CD14-positive monocyte (primary cell): ENCODE measurements at regions not wholly inside any gene's neighbourhood (a gene's known extent, or its start where the extent isn't known, plus 50 kb on each side); places are given as distances from the start of the nearest gene placed in this dataset.

ENCODE experiments used
- DNase-seq, 3 donors: peaks; one replicate each; pipeline ENCODE4 v3.0.0-alpha.2; 2011 to 2022
- H2AFZ ChIP-seq: 2 replicates; pipeline ENCODE4 v1.6.0; 2012; ENCODE audit warnings: mild to moderate bottlenecking, low read depth, low read length, inconsistent platforms; ENCODE audit not compliant: insufficient read depth, poor library complexity, severe bottlenecking
- H3K27ac ChIP-seq, 2 donors: 1 replicate in 1 of 2; 2 replicates in 1 of 2; pipeline ENCODE4 v1.5.1; 2012 to 2013; ENCODE audit warnings: low read length in 2 of 2, control low read depth in 1 of 2, inconsistent platforms in 1 of 2, low read depth in 1 of 2, mild to moderate bottlenecking in 1 of 2
- H3K27me3 ChIP-seq, 2 donors: one replicate each; pipeline versions ENCODE4 v1.6.0 to v1.6.1; 2011 to 2013; ENCODE audit warnings: low read length in 2 of 2; ENCODE audit not compliant: control insufficient read depth in 2 of 2, insufficient read depth in 2 of 2
- H3K36me3 ChIP-seq, 2 donors: replicated peaks in 1 of 2; 1 replicate in 1 of 2; 2 replicates in 1 of 2; pipeline versions ENCODE4 v1.5.1 to v1.6.1; 2012 to 2013; ENCODE audit warnings: low read length in 2 of 2, control low read depth in 1 of 2, inconsistent platforms in 1 of 2, mild to moderate bottlenecking in 1 of 2; ENCODE audit not compliant: insufficient read depth in 2 of 2, control insufficient read depth in 1 of 2
- H3K4me1 ChIP-seq, 2 donors: 1 replicate in 1 of 2; 2 replicates in 1 of 2; pipeline versions ENCODE4 v1.5.1 to v1.6.1; 2012 to 2013; ENCODE audit warnings: low read length in 2 of 2, control low read depth in 1 of 2, inconsistent platforms in 1 of 2, mild to moderate bottlenecking in 1 of 2, moderate library complexity in 1 of 2; ENCODE audit not compliant: insufficient read depth in 2 of 2, control insufficient read depth in 1 of 2
- H3K4me2 ChIP-seq: replicated peaks from 2 replicates; pipeline ENCODE3; 2012; ENCODE audit warnings: low read length, moderate library complexity, mild to moderate bottlenecking; ENCODE audit not compliant: poor library complexity, severe bottlenecking; ENCODE audit errors: extremely low read depth
- H3K4me3 ChIP-seq, 3 experiments: fragments of 200-600 bp in 1 of 3; sonication (generic) in 1 of 3; replicated peaks in 1 of 3; 1 replicate in 2 of 3; 2 replicates in 1 of 3; pipeline ENCODE4 v1.5.1; 2011 to 2013; ENCODE audit warnings: low read length in 3 of 3, mild to moderate bottlenecking in 3 of 3, control low read depth in 2 of 3, low read depth in 2 of 3, inconsistent platforms in 1 of 3, moderate library complexity in 1 of 3
- H3K79me2 ChIP-seq: 2 replicates; pipeline ENCODE4 v1.6.0; 2012; ENCODE audit warnings: mild to moderate bottlenecking, control low read depth, inconsistent platforms, low read length, moderate library complexity; ENCODE audit not compliant: insufficient read depth
- H3K9ac ChIP-seq: 2 replicates; pipeline ENCODE4 v1.6.0; 2017; ENCODE audit warnings: low read length, mild to moderate bottlenecking; ENCODE audit not compliant: insufficient read depth, poor library complexity, severe bottlenecking
- H3K9me3 ChIP-seq, 2 donors: replicated peaks in 1 of 2; 1 replicate in 1 of 2; 2 replicates in 1 of 2; pipeline versions ENCODE4 v1.5.1 to v1.6.1; 2012 to 2013; ENCODE audit warnings: low read length in 2 of 2, control low read depth in 1 of 2; ENCODE audit not compliant: control insufficient read depth in 1 of 2, insufficient read depth in 1 of 2
- H4K20me1 ChIP-seq: 2 replicates; pipeline ENCODE4 v1.6.0; 2012; ENCODE audit warnings: mild to moderate bottlenecking, low read length, control low read depth, moderate library complexity; ENCODE audit not compliant: insufficient read depth
- H3K27ac Mint-ChIP-seq, 7 donors: one replicate each; pipeline ENCODE4 v1.8.0; 2020; ENCODE audit warnings: mild to moderate bottlenecking in 7 of 7, mixed read lengths in 7 of 7, moderate library complexity in 6 of 7, inconsistent platforms in 2 of 7
- H3K27me3 Mint-ChIP-seq, 3 donors: one replicate each; pipeline ENCODE4 v1.8.0; 2021 to 2022; ENCODE audit warnings: low read depth in 3 of 3, mild to moderate bottlenecking in 3 of 3, mixed read lengths in 3 of 3, moderate library complexity in 3 of 3, inconsistent platforms in 1 of 3
- H3K36me3 Mint-ChIP-seq, 2 donors: one replicate each; pipeline ENCODE4 v1.8.0; 2020; ENCODE audit warnings: mixed read lengths in 2 of 2, inconsistent platforms in 1 of 2, mild to moderate bottlenecking in 1 of 2
- H3K4me1 Mint-ChIP-seq: one replicate; pipeline ENCODE4 v1.8.0; 2020; ENCODE audit warnings: mild to moderate bottlenecking, mixed read lengths
- H3K4me3 Mint-ChIP-seq, 2 donors: one replicate each; pipeline ENCODE4 v1.8.0; 2020; ENCODE audit warnings: mild to moderate bottlenecking in 2 of 2, mixed read lengths in 2 of 2, moderate library complexity in 1 of 2
- H3K9me3 Mint-ChIP-seq, 7 donors: one replicate each; pipeline ENCODE4 v1.8.0; 2020 to 2022; ENCODE audit warnings: mixed read lengths in 7 of 7, mild to moderate bottlenecking in 6 of 7, moderate library complexity in 6 of 7, inconsistent platforms in 2 of 7
- WGBS: methylation state at CpG from one replicate; pipeline ENCODE4 v1.1.5; 2013; ENCODE audit warnings: missing lambda C conversion rate; ENCODE audit not compliant: insufficient coverage; 5-methylcytosine and 5-hydroxymethylcytosine counted together
- intact Hi-C, 2 donors: fragments of 100-400 bp; cut with micrococcal nuclease; formaldehyde crosslinking; loops; one replicate each; pipeline versions ENCODE4 v1.15.0 to v1.15.1; 2023
- TF ChIP-seq, protein P1 (sequence below): fragments of 200-600 bp; IDR thresholded peaks from one replicate; pipeline ENCODE4 v1.8.0; 2022; ENCODE audit warnings: antibody characterized with exemption, mild to moderate bottlenecking

GRCh38 chr10:108392286-108392685 is 1227.8 kb upstream of the SORCS1 start:
- no peaks in the 10 kb centered on the region for H3K9me3 ChIP-seq

GRCh38 chr10:108388706-108389105 is 1224.2 kb upstream of the SORCS1 start:
- H3K27me3 Mint-ChIP-seq, result peaks cover 0 to 1% (median 0%) of the 10 kb centered on the region in 3 donors

More at GRCh38 chr10:108392286-108392685, 1227.8 kb upstream of the SORCS1 start:
- Histone ChIP-seq H3K36me3 (no peaks in the 10 kb centered on the region), H3K4me2 (no peak overlapping the region), H3K4me1 (no peaks in the 10 kb centered on the region), H3K27me3 (no peaks in the 10 kb centered on the region), H3K9ac (no peak overlapping the region), H3K27ac (no peak overlapping the region), H3K79me2 (no peaks in the 10 kb centered on the region), H3K4me3 (no peak overlapping the region), H4K20me1 (no peaks in the 10 kb centered on the region), H2AFZ (no peak overlapping the region)
- Mint-ChIP-seq H3K9me3 (peaks cover 0 to 1% (median 0%) of the 10 kb centered on the region in 7 donors), H3K4me1 (no peaks in the 10 kb centered on the region), H3K36me3 (no peaks in the 10 kb centered on the region), H3K27ac (peak overlapping the region in 1 of 7 donors; percentile 11), H3K27me3 (peaks cover 0 to 1% (median 0%) of the 10 kb centered on the region in 3 donors), H3K4me3 (no peak overlapping the region)
- WGBS, result no CpG with 5 or more reads among the region's 1 CpG
- no peak for DNase-seq
- intact Hi-C loops, result no loop called here
- TF ChIP-seq, protein P1, sequence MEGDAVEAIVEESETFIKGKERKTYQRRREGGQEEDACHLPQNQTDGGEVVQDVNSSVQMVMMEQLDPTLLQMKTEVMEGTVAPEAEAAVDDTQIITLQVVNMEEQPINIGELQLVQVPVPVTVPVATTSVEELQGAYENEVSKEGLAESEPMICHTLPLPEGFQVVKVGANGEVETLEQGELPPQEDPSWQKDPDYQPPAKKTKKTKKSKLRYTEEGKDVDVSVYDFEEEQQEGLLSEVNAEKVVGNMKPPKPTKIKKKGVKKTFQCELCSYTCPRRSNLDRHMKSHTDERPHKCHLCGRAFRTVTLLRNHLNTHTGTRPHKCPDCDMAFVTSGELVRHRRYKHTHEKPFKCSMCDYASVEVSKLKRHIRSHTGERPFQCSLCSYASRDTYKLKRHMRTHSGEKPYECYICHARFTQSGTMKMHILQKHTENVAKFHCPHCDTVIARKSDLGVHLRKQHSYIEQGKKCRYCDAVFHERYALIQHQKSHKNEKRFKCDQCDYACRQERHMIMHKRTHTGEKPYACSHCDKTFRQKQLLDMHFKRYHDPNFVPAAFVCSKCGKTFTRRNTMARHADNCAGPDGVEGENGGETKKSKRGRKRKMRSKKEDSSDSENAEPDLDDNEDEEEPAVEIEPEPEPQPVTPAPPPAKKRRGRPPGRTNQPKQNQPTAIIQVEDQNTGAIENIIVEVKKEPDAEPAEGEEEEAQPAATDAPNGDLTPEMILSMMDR, result no peak

More at GRCh38 chr10:108388706-108389105, 1224.2 kb upstream of the SORCS1 start:
- no peaks in the 10 kb centered on the region for H3K79me2 ChIP-seq
- DNase-seq, result no peak
- no peaks in the 10 kb centered on the region for H3K36me3 ChIP-seq
- H3K9me3 ChIP-seq, result no peaks in the 10 kb centered on the region
- no peaks in the 10 kb centered on the region for H4K20me1 ChIP-seq
- Mint-ChIP-seq H3K36me3 (no peaks in the 10 kb centered on the region), H3K4me1 (peaks cover 3% of the 10 kb centered on the region), H3K27ac (no peak overlapping the region), H3K9me3 (peaks cover 0 to 2% (median 0%) of the 10 kb centered on the region in 7 donors), H3K4me3 (no peak overlapping the region)
- no peak overlapping the region for H3K4me2 ChIP-seq
- no peak overlapping the region for H3K9ac ChIP-seq
- intact Hi-C loops, result no loop called here
- H3K27me3 ChIP-seq, result no peaks in the 10 kb centered on the region
- H3K4me1 ChIP-seq, result no peaks in the 10 kb centered on the region
- no peak overlapping the region for H3K27ac ChIP-seq
- no CpG with 5 or more reads among the region's 1 CpG for WGBS
- TF ChIP-seq, protein P1, result no peak
- H2AFZ ChIP-seq, result no peak overlapping the region
- H3K4me3 ChIP-seq, result no peak overlapping the region
